DMS114 treated with DMSO at 0.1 percent for 48 hours (cell line): ENCODE measurements at regions not wholly inside any gene's neighbourhood (a gene's known extent, or its start where the extent isn't known, plus 50 kb on each side); places are given as distances from the start of the nearest gene placed in this dataset.

Source experiments
- DNase-seq: peaks from one replicate; lab custom pipeline; 2025; ENCODE audit not compliant: unreplicated experiment; lab: John Stamatoyannopoulos, UW

- no peak for DNase-seq
These were observed 130.5 kb upstream of the MCTP2 start for GRCh38 chr15:94100863-94101262.

- DNase-seq = no peak
These were observed 131.8 kb upstream of the MCTP2 start for GRCh38 chr15:94099574-94099960.

- DNase-seq = no peak
These were observed 132.3 kb upstream of the MCTP2 start for GRCh38 chr15:94098921-94099573.

GRCh38 chr15:94097552-94097951 lies 133.8 kb upstream of the MCTP2 start:
- DNase-seq = no peak

- no peak for DNase-seq
These were observed 137.1 kb upstream of the MCTP2 start for GRCh38 chr15:94094310-94094709.

GRCh38 chr15:94086341-94086740 lies 145.0 kb upstream of the MCTP2 start:
- no peak for DNase-seq

GRCh38 chr15:94083467-94084052 lies 147.8 kb upstream of the MCTP2 start:
- DNase-seq = no peak

GRCh38 chr15:94081829-94082228 lies 149.5 kb upstream of the MCTP2 start:
- no peak for DNase-seq

GRCh38 chr15:94080989-94081605 lies 150.3 kb upstream of the MCTP2 start:
- no peak for DNase-seq

GRCh38 chr15:94080416-94080815 lies 150.9 kb upstream of the MCTP2 start:
- no peak for DNase-seq

GRCh38 chr15:94079968-94080367 lies 151.4 kb upstream of the MCTP2 start:
- DNase-seq = no peak

GRCh38 chr15:94079459-94079858 lies 151.9 kb upstream of the MCTP2 start:
- DNase-seq = no peak

- DNase-seq = no peak
These were observed 153.4 kb upstream of the MCTP2 start for GRCh38 chr15:94077938-94078337.

- DNase-seq = no peak
These were observed 156.0 kb upstream of the MCTP2 start for GRCh38 chr15:94075349-94075748.

- peak; percentile 13 for DNase-seq
These were observed 160.7 kb upstream of the MCTP2 start for GRCh38 chr15:94070356-94071295.

- DNase-seq = no peak
These were observed 161.5 kb upstream of the MCTP2 start for GRCh38 chr15:94069844-94070243.

GRCh38 chr15:94066811-94067210 lies 164.6 kb upstream of the MCTP2 start:
- DNase-seq = no peak

GRCh38 chr15:94066046-94066445 lies 165.3 kb upstream of the MCTP2 start:
- DNase-seq = no peak

- DNase-seq = no peak
These were observed 166.6 kb upstream of the MCTP2 start for GRCh38 chr15:94064676-94065313.

GRCh38 chr15:94061041-94061440 lies 170.3 kb upstream of the MCTP2 start:
- DNase-seq = no peak

GRCh38 chr15:94059013-94059587 lies 172.3 kb upstream of the MCTP2 start:
- no peak for DNase-seq
